ENCODE measurements at regions not wholly inside any gene's neighbourhood (a gene's known extent, or its start where the extent isn't known, plus 50 kb on each side); places are given as distances from the start of the nearest gene placed in this dataset.

GRCh38 chr13:111394211-111394922 is 73.9 kb downstream of the TEX29 start:
- Mint-ChIP-seq H3K9me3 (no peaks in the 10 kb centered on the region), H3K27ac (no peak overlapping the region), H3K4me3 (no peak overlapping the region), H3K4me1 (ENCODE audit: low read depth) (peaks cover 4% of the 10 kb centered on the region), H3K27me3 (no peaks in the 10 kb centered on the region), H3K36me3 (ENCODE audit: low read depth) (no peaks in the 10 kb centered on the region)
- intact Hi-C loops (cut with micrococcal nuclease), result no loop called here
- CTCF ChIA-PET, result no interaction called here
- DNase-seq (no peak), ATAC-seq (no peak)
- no peak for TF ChIP-seq CTCF (IDR thresholded peaks at IDR 0.05)
- POLR2A ChIA-PET, result no interaction called here

- ATAC-seq (no peak), DNase-seq (no peak)
- POLR2A ChIA-PET, result no interaction called here
- Mint-ChIP-seq H3K27me3 (no peaks in the 10 kb centered on the region), H3K27ac (no peak overlapping the region), H3K9me3 (no peaks in the 10 kb centered on the region), H3K4me3 (no peak overlapping the region), H3K36me3 (ENCODE audit: low read depth) (no peaks in the 10 kb centered on the region), H3K4me1 (ENCODE audit: low read depth) (peaks cover 2% of the 10 kb centered on the region)
- intact Hi-C loops (cut with micrococcal nuclease), result no loop called here
- CTCF ChIA-PET, result no interaction called here
- no peak for TF ChIP-seq CTCF (IDR thresholded peaks at IDR 0.05)
These were observed 75.3 kb downstream of the TEX29 start for GRCh38 chr13:111395511-111396393.

GRCh38 chr13:111396457-111396856 is 76.0 kb downstream of the TEX29 start:
- no peak for DNase-seq
- CTCF ChIA-PET, result no interaction called here

GRCh38 chr13:111397202-111397880 is 76.9 kb downstream of the TEX29 start:
- Mint-ChIP-seq H3K4me1 (ENCODE audit: low read depth) (peaks cover 2% of the 10 kb centered on the region), H3K4me3 (no peak overlapping the region)
- intact Hi-C loops (cut with micrococcal nuclease), result no loop called here

More at GRCh38 chr13:111396457-111396856, 76.0 kb downstream of the TEX29 start:
- H3K4me1 Mint-ChIP-seq (ENCODE audit: low read depth), result peaks cover 2% of the 10 kb centered on the region
- no peak overlapping the region for H3K4me3 Mint-ChIP-seq
- intact Hi-C loops (cut with micrococcal nuclease), result no loop called here
- H3K27me3 Mint-ChIP-seq, result no peaks in the 10 kb centered on the region
- no peak overlapping the region for H3K27ac Mint-ChIP-seq
- POLR2A ChIA-PET, result no interaction called here
- no peak for TF ChIP-seq CTCF (IDR thresholded peaks at IDR 0.05)
- no peaks in the 10 kb centered on the region for H3K9me3 Mint-ChIP-seq
- no peaks in the 10 kb centered on the region for H3K36me3 Mint-ChIP-seq (ENCODE audit: low read depth)
- no peak for ATAC-seq

More at GRCh38 chr13:111397202-111397880, 76.9 kb downstream of the TEX29 start:
- TF ChIP-seq CTCF (IDR thresholded peaks at IDR 0.05), result no peak
- H3K9me3 Mint-ChIP-seq, result no peaks in the 10 kb centered on the region
- ChIA-PET POLR2A (no interaction called here), CTCF (no interaction called here)
- H3K36me3 Mint-ChIP-seq (ENCODE audit: low read depth), result no peaks in the 10 kb centered on the region
- no peak overlapping the region for H3K27ac Mint-ChIP-seq
- no peaks in the 10 kb centered on the region for H3K27me3 Mint-ChIP-seq
- DNase-seq (no peak), ATAC-seq (no peak)
